Stimulated activated effector memory CD8-positive, alpha-beta T cell treated with anti-CD3 and anti-CD28 coated beads, Interleukin-12 subunit alpha, Interleukin-12 subunit beta, amount 100 ng/mL, for 72 hours (primary cell): ENCODE measurements at regions not wholly inside any gene's neighbourhood (a gene's known extent, or its start where the extent isn't known, plus 50 kb on each side); places are given as distances from the start of the nearest gene placed in this dataset.

Source experiments
- ATAC-seq: fragments of 150-1000 bp; cut with Tn5 transposase; 2 replicates; pipeline ENCODE4 v1.10.0; 2021
- DNase-seq, 2 donors: peaks; one replicate each; pipeline ENCODE4 v3.0.0; 2021 to 2022; ENCODE audit warnings: low spot score in 2 of 2
- H3K27ac Mint-ChIP-seq: one replicate; pipeline ENCODE4 v1.8.0; 2022; ENCODE audit warnings: mild to moderate bottlenecking, mixed read lengths
- H3K36me3 Mint-ChIP-seq: one replicate; pipeline ENCODE4 v1.8.0; 2022; ENCODE audit warnings: mild to moderate bottlenecking, mixed read lengths
- H3K4me1 Mint-ChIP-seq: one replicate; pipeline ENCODE4 v1.8.0; 2022; ENCODE audit warnings: mixed read lengths
- H3K4me3 Mint-ChIP-seq: one replicate; pipeline ENCODE4 v1.8.0; 2022; ENCODE audit warnings: mild to moderate bottlenecking, mixed read lengths
- H3K9me3 Mint-ChIP-seq: one replicate; pipeline ENCODE4 v1.8.0; 2022; ENCODE audit warnings: mixed read lengths

DNA sequence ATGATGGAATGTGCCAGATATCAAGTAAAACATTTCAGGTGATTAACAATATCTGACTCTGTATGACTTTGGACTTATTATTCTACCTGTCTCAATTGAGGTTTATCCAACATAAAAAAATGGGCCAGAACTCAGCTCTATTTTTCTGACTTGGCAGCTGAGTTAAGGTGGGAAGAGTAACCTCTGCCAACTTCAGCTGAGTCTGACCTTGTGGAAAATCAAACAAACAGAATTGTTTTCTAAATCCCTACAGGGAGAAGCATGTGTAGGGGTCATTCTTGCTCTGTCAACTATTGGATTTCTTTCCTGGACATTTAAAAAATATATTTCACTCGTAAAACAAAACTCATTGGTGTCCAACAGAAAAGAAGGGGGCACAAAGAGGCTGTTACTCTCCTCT, 139.4 kb upstream of the TLR4 start:
- Mint-ChIP-seq H3K4me3 (no peak overlapping the region), H3K27ac (no peak overlapping the region), H3K36me3 (no peaks in the 10 kb centered on the region), H3K4me1 (no peaks in the 10 kb centered on the region), H3K9me3 (peaks cover 9% of the 10 kb centered on the region)
- no peak for DNase-seq
- ATAC-seq: no peak

DNA sequence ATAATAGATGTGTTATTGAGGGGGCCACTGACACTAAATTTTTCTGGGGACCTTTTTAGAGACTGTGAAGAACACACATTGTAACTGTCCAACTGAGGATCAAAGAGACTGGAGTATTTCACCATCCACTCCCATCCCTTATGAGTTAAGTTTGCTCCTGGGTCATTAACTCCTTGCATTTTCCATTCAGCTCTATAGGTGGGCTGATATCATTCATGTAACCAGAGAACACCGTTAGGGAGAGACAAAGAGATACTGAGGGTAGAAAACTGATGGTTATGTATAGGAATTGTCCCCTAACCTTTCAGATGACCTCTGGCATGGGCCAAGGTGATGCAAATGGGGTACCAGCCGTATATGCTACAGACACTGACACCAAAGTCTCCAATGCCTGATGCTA, 142.4 kb upstream of the TLR4 start:
- Mint-ChIP-seq H3K36me3 (no peaks in the 10 kb centered on the region), H3K4me3 (no peak overlapping the region), H3K27ac (no peak overlapping the region), H3K4me1 (no peaks in the 10 kb centered on the region), H3K9me3 (peaks cover 9% of the 10 kb centered on the region)
- DNase-seq: no peak
- ATAC-seq: no peak

DNA sequence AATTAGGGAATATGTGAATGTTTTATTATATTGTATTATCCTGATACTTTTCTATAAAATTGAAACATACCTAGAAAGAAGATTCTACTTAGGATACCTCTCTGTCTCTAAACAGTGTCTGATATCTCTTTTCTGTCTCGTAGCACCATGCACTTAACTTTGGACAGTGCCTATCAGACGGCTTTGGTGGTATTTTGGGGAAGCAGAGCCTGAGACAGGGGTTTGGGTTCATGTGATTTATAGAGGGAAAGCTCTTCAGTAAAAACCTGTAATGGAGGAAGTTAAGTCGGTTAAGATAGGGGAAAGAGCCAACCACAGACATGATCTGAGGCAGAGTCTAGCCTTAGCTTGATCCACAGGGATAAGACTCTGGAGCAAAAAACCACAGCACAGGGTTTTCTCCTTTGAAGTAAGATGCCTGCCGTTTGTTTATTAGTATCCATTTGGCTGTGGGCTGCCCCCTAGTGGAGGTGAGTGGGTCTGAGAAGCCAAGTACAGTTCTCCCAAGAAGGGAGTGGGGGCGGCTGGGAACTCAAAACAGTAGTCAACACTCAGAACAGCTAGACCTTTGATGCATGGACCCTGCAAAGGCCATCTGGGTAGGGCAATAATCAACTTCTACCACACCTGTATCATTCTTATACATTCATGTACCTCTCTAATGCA, 141.2 kb upstream of the ASTN2 start:
- peak; percentile 3 to 55 for DNase-seq
- ATAC-seq: no peak
- Mint-ChIP-seq H3K9me3 (peaks cover 2% of the 10 kb centered on the region), H3K36me3 (no peaks in the 10 kb centered on the region), H3K4me1 (no peaks in the 10 kb centered on the region), H3K4me3 (no peak overlapping the region), H3K27ac (no peak overlapping the region)

DNA sequence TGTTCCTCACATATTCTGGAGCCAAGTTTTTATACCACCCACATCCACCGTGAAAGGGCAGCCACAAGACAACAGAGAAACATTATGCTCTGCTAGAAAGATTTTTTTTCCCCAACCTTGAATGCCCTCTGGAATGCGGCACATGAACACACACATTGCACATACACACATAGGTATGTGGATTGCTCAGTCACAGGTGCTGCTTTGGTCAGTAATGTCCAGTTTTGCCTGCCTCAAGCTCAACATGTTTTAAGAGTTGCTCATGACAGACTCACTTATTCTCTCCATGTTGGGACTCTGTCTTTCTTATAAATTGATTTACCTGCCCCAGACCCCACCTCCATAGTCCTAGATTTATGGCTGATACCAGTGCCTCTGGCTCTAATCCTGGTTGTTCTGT, 138.0 kb upstream of the ASTN2 start:
- ATAC-seq (no peak), DNase-seq (no peak)
- Mint-ChIP-seq H3K9me3 (no peaks in the 10 kb centered on the region), H3K4me3 (no peak overlapping the region), H3K27ac (no peak overlapping the region), H3K4me1 (no peaks in the 10 kb centered on the region), H3K36me3 (no peaks in the 10 kb centered on the region)

DNA sequence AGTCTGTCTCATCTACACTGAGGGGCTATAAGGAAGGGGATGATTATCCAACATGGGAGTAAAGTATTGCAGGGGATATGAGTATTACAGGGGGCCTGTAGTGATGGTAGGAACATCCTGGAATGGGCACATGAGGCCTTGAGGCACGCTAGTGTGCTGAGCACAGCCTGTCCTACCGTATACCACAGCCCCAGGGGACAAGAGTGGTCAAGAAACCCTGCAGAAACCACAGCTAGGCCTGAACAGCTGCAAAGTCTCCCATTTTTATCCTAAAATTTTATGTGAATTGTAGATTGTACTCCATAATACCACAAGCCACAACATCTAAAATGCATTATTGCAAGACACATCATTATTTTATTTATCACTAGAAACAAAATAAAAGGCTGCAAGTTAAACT, 136.3 kb upstream of the ASTN2 start:
- Mint-ChIP-seq H3K27ac (no peak overlapping the region), H3K4me3 (no peak overlapping the region), H3K36me3 (no peaks in the 10 kb centered on the region), H3K9me3 (no peaks in the 10 kb centered on the region), H3K4me1 (no peaks in the 10 kb centered on the region)
- ATAC-seq (no peak), DNase-seq (no peak)

DNA sequence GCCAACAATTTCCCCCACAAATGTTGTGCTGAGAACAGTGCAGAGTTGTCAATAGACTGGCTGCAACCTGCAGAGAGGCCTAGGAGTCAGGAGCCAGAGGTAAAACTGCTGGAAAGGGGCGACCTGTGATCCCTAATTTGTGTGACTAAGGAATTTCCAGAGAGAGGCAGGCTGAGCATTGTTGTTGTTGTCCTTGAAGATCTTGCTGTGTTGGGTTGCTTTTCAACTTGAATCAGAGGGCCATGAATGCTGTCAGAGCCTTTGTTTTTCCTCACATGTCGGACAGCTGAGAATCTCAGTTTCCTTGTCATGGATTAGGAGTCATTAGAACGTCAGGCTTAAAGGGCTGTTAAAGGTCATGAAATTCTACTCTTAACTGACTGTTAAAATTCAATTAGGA, 134.6 kb upstream of the ASTN2 start:
- ATAC-seq: no peak
- Mint-ChIP-seq H3K4me1 (no peaks in the 10 kb centered on the region), H3K36me3 (no peaks in the 10 kb centered on the region), H3K9me3 (peaks cover 2% of the 10 kb centered on the region), H3K27ac (no peak overlapping the region), H3K4me3 (no peak overlapping the region)
- DNase-seq: no peak

DNA sequence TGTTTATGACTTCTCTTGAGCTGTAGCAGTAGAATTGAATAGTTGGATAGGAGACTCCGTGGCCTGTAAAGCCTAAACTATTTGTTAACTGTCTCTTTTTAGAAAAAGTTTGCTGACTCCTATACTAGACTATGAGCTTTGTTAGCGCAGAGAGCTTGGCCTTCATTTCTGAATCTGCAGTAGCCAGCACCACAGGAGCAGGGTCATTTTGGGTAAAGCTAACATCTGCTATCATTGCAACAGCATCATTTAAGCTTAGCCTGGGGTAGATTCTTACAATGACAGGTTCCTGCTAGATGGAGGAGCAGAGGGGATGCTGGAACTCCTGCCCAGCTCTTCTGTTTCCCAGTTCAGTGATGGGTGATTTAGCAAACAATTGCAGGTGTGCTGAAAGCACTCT, 133.7 kb upstream of the ASTN2 start:
- Mint-ChIP-seq H3K4me1 (no peaks in the 10 kb centered on the region), H3K36me3 (no peaks in the 10 kb centered on the region), H3K27ac (no peak overlapping the region), H3K4me3 (no peak overlapping the region), H3K9me3 (peaks cover 2% of the 10 kb centered on the region)
- DNase-seq: no peak
- ATAC-seq: no peak

DNA sequence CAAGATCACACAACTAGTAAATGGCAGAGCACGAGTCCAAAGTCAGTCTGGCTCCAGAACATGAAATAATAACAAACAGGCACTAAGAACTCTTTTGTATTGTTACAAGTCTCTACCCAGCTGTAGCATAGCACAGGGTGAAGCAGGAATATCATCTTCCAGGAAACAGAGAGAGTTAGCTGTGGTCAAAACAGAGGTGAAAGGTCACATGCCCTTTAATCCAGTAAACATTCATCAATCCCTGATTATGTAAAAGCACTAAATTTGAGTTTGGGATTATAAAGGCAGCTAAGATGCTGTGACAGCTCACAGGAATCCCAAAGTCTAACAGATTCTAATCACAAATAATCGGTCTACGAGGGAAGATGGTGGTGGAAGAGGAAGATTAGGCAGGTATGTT, 133.0 kb upstream of the ASTN2 start:
- ATAC-seq (no peak), DNase-seq (no peak)
- peaks cover 2% of the 10 kb centered on the region for H3K9me3 Mint-ChIP-seq
- H3K4me3 Mint-ChIP-seq: no peak overlapping the region
- no peaks in the 10 kb centered on the region for H3K36me3 Mint-ChIP-seq
- H3K4me1 Mint-ChIP-seq: no peaks in the 10 kb centered on the region
- no peak overlapping the region for H3K27ac Mint-ChIP-seq

DNA sequence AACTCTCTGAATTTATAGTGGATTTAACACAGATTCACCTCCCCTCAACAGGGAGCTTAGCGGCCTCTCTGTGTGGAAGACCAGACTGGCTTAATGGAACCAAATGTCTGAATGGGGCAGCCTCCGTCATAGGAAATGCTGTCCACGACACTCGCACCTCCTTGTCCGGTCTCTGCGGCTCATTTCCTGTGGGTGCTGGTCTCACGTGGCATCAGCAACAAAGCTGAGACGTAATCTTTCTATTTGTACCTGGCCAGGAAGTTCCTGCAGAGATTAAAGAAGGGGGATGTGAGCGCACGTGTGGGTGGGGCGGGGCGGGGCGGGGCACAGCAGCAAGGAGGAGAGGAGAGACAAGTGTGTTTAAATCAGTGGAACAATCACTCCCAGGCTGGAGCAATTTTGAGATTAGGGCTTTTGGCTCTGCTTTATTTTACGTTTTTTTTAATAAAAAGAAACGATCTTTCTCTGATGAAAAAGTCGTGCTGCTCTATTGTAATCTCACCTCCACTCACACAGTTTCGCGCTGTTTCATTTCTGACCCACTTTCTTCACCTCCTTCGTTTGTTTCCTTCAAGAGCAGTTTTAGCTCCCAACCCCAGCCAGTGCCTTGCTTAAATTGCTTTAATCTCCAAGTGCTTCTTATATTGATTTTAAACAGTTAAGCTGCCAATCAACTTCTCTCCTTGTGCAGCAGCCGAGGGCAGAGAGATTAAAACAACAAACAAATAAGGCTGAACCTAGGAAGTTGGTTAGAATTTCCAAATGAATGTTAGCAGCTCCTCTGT, 132.2 kb upstream of the ASTN2 start:
- peaks cover 2% of the 10 kb centered on the region for H3K9me3 Mint-ChIP-seq
- H3K27ac Mint-ChIP-seq: no peak overlapping the region
- no peaks in the 10 kb centered on the region for H3K36me3 Mint-ChIP-seq
- DNase-seq (no peak), ATAC-seq (no peak)
- no peaks in the 10 kb centered on the region for H3K4me1 Mint-ChIP-seq
- H3K4me3 Mint-ChIP-seq: no peak overlapping the region

DNA sequence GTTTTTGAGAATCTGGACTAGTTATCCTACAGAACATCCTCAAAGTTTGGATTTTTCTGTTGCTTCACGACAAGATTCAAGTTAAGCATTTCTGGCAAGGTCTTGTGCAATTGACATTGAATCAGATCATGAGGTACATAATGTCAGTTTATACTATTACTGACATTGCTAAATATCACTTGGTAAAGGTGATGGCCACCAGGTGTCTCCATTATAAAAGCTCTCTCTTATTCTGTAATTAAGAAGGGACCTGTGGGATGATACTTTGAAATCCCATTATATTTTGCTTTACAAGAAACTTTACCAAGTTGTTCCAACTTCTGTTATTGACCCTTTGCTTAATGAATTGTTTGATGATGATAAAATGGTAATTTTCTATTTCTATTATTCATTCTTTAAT, 131.0 kb upstream of the ASTN2 start:
- ATAC-seq (no peak), DNase-seq (no peak)
- Mint-ChIP-seq H3K27ac (no peak overlapping the region), H3K9me3 (peaks cover 2% of the 10 kb centered on the region), H3K4me3 (no peak overlapping the region), H3K4me1 (no peaks in the 10 kb centered on the region), H3K36me3 (no peaks in the 10 kb centered on the region)

DNA sequence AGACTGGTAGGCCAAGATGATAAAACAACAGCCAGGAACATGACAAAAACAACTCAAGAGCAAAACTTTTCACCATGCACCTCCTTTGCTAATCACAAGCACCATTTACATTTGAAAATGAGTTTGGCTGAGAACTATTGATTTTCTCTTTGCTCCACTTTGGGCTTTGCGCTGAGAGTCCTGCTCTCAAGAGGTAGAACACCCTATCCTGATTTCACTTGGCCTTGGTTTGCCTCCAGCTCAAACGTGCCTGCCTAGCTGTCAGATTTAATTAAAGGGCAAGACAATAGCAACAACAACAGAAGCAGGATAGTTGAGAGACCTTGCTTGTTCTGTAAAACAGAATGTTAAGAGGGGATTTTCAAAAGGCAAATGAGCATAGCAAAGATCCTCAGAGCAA, 128.2 kb upstream of the ASTN2 start:
- Mint-ChIP-seq H3K36me3 (no peaks in the 10 kb centered on the region), H3K27ac (no peak overlapping the region), H3K4me3 (no peak overlapping the region), H3K4me1 (no peaks in the 10 kb centered on the region), H3K9me3 (peaks cover 2% of the 10 kb centered on the region)
- ATAC-seq: no peak
- DNase-seq: no peak

DNA sequence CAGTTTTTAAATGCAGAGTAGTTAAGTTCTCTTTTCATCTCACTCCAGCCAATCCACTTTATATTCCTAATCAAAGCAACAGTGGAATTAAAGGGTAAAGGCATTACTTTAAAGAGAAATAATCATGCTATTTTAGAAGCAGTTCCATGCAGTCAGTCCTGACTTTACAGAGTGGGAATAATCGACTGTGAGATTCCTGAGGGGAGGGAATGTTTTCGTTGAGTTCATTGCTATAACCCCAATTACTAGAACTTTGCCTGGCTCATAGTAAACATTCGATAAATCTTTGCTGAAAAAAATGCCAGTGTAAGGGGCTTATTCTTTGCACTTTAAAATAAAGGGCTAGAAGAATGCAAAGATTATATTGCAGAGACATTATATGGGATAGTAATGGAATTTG, 127.2 kb upstream of the ASTN2 start:
- H3K4me1 Mint-ChIP-seq: no peaks in the 10 kb centered on the region

DNA sequence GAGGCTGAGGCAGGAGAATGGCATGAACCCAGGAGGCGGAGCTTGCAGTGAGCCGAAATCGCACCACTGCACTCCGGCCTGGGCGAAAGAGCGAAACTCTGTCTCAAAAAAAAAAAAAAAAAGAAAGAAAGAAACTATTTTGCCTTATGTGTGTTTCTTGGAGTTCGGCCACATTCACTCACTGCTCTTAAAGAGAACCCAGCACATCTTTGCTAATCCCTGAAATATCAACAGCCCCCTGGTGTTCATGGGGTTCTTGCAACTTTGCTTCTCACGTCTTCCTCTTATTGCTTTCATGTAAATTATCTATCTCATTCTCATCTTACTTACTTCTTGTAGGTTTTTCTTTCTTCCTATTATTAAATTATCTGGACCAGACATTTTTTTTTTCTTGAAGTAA, 126.3 kb upstream of the ASTN2 start:
- Mint-ChIP-seq H3K27ac (no peak overlapping the region), H3K4me3 (no peak overlapping the region), H3K4me1 (no peaks in the 10 kb centered on the region), H3K9me3 (peaks cover 2% of the 10 kb centered on the region), H3K36me3 (no peaks in the 10 kb centered on the region)
- ATAC-seq: no peak
- DNase-seq: no peak

More for the DNA sequence above, 127.2 kb upstream of the ASTN2 start:
- no peaks in the 10 kb centered on the region for H3K36me3 Mint-ChIP-seq
- peaks cover 2% of the 10 kb centered on the region for H3K9me3 Mint-ChIP-seq
- H3K4me3 Mint-ChIP-seq: no peak overlapping the region
- no peak overlapping the region for H3K27ac Mint-ChIP-seq
- no peak for ATAC-seq
- DNase-seq: no peak

DNA sequence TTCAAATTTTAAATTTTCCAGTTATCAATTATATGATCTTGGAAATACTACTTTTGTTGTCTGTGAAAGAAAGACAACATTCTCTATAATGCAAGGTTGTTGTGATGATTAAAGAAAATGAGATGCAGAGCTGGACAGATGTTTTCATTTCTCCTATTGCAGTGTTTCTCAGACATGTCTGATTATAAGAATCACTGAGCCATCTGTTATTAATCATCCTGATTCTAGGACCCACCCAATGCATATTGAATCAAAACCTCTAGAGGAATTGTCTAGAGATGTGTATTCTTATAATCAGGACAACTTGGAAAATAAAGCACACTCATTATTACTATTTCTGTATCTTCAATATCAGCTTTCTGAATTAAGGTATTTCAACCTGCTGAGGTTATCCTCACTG, 121.1 kb upstream of the ASTN2 start:
- no peak overlapping the region for H3K4me3 Mint-ChIP-seq
- no peaks in the 10 kb centered on the region for H3K4me1 Mint-ChIP-seq
- no peaks in the 10 kb centered on the region for H3K36me3 Mint-ChIP-seq
- ATAC-seq (no peak), DNase-seq (no peak)
- no peak overlapping the region for H3K27ac Mint-ChIP-seq
- peaks cover 3% of the 10 kb centered on the region for H3K9me3 Mint-ChIP-seq

DNA sequence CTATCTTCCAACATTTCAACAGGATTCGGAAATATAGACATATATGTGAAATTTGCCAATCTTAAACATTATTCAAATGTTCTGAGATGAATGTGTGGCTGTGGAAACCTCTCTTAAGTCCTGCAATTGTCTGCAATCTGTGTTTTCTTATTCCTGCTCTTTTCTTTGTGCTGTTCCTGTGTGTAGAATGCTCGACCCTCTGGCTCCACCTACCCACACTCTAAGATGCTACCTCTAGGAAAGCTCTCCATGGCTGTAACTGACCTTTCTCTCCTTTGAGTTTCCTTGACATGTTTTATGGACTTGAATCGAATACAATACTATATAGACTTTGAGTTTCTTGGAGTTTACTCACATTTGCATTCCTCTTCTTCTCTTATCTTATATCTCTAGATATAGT, 120.6 kb upstream of the ASTN2 start:
- H3K36me3 Mint-ChIP-seq: no peaks in the 10 kb centered on the region
- DNase-seq: no peak
- H3K4me3 Mint-ChIP-seq: no peak overlapping the region
- no peaks in the 10 kb centered on the region for H3K4me1 Mint-ChIP-seq
- no peak for ATAC-seq
- H3K9me3 Mint-ChIP-seq: peaks cover 3% of the 10 kb centered on the region
- H3K27ac Mint-ChIP-seq: no peak overlapping the region

DNA sequence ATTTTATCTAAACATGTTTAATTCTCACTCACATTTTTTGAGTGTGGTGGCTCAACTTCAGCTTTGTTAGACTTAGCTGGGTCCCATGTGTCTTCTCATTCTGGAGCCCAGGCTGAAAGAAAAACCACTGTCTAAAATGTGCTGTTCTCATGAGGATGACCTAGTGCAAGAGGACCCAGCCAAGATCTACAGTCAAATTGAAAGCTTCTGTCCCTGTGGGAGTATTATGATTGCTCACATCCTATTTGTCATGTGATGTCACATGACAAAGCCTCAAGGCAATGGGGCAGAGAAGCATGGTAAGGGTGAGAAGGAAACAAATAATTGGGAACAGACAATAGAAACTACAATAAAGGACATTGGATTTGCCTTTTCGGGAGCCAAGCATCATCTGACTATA, 113.4 kb upstream of the ASTN2 start:
- DNase-seq: no peak
- Mint-ChIP-seq H3K27ac (no peak overlapping the region), H3K4me3 (no peak overlapping the region), H3K4me1 (no peaks in the 10 kb centered on the region), H3K36me3 (no peaks in the 10 kb centered on the region), H3K9me3 (no peaks in the 10 kb centered on the region)
- ATAC-seq: no peak
